Body of pancreas (tissue), 4 donors: ENCODE measurements at regions not wholly inside any gene's neighbourhood (a gene's known extent, or its start where the extent isn't known, plus 50 kb on each side); places are given as distances from the start of the nearest gene placed in this dataset.

ENCODE experiments used
- POLR2A ChIP-seq, 3 donors: fragments of 450-650 bp; IDR thresholded peaks; one replicate each; pipeline ENCODE4 v1.6.1; 2016; ENCODE audit warnings: antibody characterized with exemption in 3 of 3, mild to moderate bottlenecking in 2 of 3
- TF ChIP-seq, protein P1 (sequence below), 7 experiments: fragments of 450-650 bp in 4 of 7; fragments of 200-600 bp in 3 of 7; sonication (generic) in 3 of 7; IDR thresholded peaks; one replicate each; pipeline ENCODE4 v1.5.1; 2016 to 2019; ENCODE audit warnings: antibody characterized with exemption in 7 of 7

DNA sequence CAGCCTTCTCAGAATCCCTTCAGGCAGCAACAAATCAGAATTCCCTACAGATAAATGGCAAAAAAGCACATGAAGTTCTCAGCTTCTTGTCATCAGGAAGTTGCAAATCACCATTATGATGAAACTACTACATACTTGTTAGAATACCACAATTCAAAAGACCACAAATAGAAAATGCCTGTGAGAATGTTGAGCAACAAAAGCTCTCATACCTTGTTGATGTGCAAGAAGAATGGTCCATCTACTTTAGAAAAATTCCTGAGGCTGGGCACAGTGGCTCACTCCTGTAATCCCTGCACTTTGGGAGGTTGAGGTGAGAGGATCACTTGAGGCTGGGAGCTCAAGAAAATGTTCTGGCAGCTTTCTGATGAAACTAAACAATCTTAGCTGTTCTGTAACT is 278.1 kb downstream of the ICE1 start:
- TF ChIP-seq, protein P1, sequence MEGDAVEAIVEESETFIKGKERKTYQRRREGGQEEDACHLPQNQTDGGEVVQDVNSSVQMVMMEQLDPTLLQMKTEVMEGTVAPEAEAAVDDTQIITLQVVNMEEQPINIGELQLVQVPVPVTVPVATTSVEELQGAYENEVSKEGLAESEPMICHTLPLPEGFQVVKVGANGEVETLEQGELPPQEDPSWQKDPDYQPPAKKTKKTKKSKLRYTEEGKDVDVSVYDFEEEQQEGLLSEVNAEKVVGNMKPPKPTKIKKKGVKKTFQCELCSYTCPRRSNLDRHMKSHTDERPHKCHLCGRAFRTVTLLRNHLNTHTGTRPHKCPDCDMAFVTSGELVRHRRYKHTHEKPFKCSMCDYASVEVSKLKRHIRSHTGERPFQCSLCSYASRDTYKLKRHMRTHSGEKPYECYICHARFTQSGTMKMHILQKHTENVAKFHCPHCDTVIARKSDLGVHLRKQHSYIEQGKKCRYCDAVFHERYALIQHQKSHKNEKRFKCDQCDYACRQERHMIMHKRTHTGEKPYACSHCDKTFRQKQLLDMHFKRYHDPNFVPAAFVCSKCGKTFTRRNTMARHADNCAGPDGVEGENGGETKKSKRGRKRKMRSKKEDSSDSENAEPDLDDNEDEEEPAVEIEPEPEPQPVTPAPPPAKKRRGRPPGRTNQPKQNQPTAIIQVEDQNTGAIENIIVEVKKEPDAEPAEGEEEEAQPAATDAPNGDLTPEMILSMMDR (IDR thresholded peaks at IDR 0.05) = no peak
- TF ChIP-seq POLR2A (IDR thresholded peaks at IDR 0.05) = no peak
